ENCODE measurements at regions not wholly inside any gene's neighbourhood (a gene's known extent, or its start where the extent isn't known, plus 50 kb on each side); places are given as distances from the start of the nearest gene placed in this dataset.

DNA sequence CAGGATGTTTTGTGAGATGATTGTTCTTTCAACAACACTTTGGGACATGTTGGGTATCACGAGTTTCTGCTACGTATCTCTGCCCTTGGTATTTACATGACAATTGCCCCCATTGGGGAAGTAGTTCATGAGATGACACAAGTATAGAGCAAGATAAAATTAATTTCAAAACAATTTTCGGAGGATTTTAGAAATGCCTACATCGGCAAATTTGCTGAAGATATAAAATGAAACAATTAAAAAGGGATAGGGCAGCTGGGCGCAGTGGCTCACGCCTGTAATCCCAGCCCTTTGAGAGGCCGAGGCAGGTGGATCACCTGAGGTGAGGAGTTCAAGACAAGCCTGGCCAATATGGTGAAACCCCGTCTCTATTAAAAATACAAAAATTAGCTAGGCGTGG, 371.7 kb downstream of the INHBA start:
- no peak for TF ChIP-seq ISL1 (CRISPR knock-in tag; IDR thresholded peaks at IDR 0.05)
- no peak for TF ChIP-seq ARNTL (CRISPR knock-in tag; IDR thresholded peaks at IDR 0.05; ENCODE audit: borderline replicate concordance, low read depth)
- no peak for TF ChIP-seq ZFP3 (CRISPR knock-in tag; IDR thresholded peaks at IDR 0.05)
- no peak for TF ChIP-seq TCF4 (CRISPR knock-in tag; IDR thresholded peaks at IDR 0.05; ENCODE audit: borderline replicate concordance)
- no peak for TF ChIP-seq ZNF565 (CRISPR knock-in tag; conservative IDR thresholded peaks at IDR 0.05; ENCODE audit: low read depth)
- no peak for TF ChIP-seq RARB (CRISPR knock-in tag; IDR thresholded peaks at IDR 0.05)
- TF ChIP-seq ZC3H10 (CRISPR knock-in tag; IDR thresholded peaks at IDR 0.05), result no peak

All from SK-N-SH treated with all-trans-retinoic acid at 6 μM for 48 hours (cell line).